Lower leg skin (tissue), 3 donors: ENCODE measurements at regions not wholly inside any gene's neighbourhood (a gene's known extent, or its start where the extent isn't known, plus 50 kb on each side); places are given as distances from the start of the nearest gene placed in this dataset.

Experiments used
- CTCF ChIP-seq, 3 donors: fragments of 450-650 bp; IDR thresholded peaks; one replicate each; pipeline ENCODE4 v1.5.1; 2016; ENCODE audit warnings: antibody characterized with exemption in 3 of 3, mild to moderate bottlenecking in 3 of 3, moderate library complexity in 2 of 3
- POLR2A ChIP-seq, 2 donors: fragments of 450-650 bp; IDR thresholded peaks; one replicate each; pipeline ENCODE4 v1.6.1; 2016 to 2017; ENCODE audit warnings: antibody characterized with exemption in 2 of 2, mild to moderate bottlenecking in 1 of 2, moderate library complexity in 1 of 2

GRCh38 chr2:217293607-217294006 is 433.7 kb upstream of the TNP1 start:
- TF ChIP-seq CTCF (IDR thresholded peaks at IDR 0.05) (no peak), POLR2A (IDR thresholded peaks at IDR 0.05) (no peak)
